ENCODE measurements at regions not wholly inside any gene's neighbourhood (a gene's known extent, or its start where the extent isn't known, plus 50 kb on each side); places are given as distances from the start of the nearest gene placed in this dataset.
"Not testable (repeated sequence)": the region's sequence is repeated elsewhere in the genome, so short reads cannot be mapped to it uniquely, and the experiment has no call there.

DNA sequence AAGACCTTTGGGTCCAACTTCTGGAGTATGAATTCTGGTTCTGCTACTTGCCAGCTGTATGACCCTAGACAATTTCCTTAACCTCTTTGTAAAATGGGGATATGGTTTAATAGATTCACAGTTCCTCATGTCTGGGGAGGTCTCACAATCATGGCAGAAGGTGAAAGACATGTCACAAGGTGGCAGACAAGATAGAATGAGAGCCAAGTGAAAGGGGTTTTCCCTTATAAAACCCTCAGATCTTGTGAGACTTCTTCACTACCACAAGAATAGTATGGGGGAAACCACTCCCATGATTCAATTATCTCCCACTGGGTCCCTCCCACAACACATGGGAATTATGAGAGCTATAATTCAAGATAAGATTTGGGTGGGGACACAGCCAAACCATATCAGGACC lies 63.9 kb upstream of the NRIP1 start:
- in situ Hi-C loops (cut with MboI); FAIRE-seq; CTCF ChIA-PET: not testable (repeated sequence)

GRCh38 chr21:15130326-15130725 lies 65.5 kb upstream of the NRIP1 start:
- Histone ChIP-seq H3K27ac (ENCODE audit: control insufficient read depth, insufficient read depth) (no peak overlapping the region), H3K79me2 (ENCODE audit: control insufficient read depth, insufficient read depth, low read length) (no peaks in the 10 kb centered on the region), H3K9me3 (replicated peaks; ENCODE audit: control insufficient read depth, insufficient read depth, low read length) (no peaks in the 10 kb centered on the region), H3K36me3 (ENCODE audit: control insufficient read depth in 2 of 2, insufficient read depth in 2 of 2, low read length in 1 of 2) (no peaks in the 10 kb centered on the region), H3K4me2 (ENCODE audit: control insufficient read depth, insufficient read depth) (no peak overlapping the region), H3K4me3 (no peak overlapping the region), H2AFZ (ENCODE audit: control insufficient read depth, low read depth, low read length) (no peak overlapping the region), H3K9ac (ENCODE audit: control insufficient read depth, insufficient read depth, low read length) (no peak overlapping the region), H3K27me3 (replicated peaks in 1 of 2; ENCODE audit: control insufficient read depth in 2 of 2, insufficient read depth in 2 of 2, low read length in 1 of 2) (no peaks in the 10 kb centered on the region), H3K4me1 (ENCODE audit: control insufficient read depth, insufficient read depth, low read length) (no peaks in the 10 kb centered on the region), H4K20me1 (ENCODE audit: control insufficient read depth, insufficient read depth) (no peaks in the 10 kb centered on the region)
- CTCF ChIA-PET, result no interaction called here
- no peak for DNase-seq (ENCODE audit: low read depth, low spot score)
- no TSS peak for BruUV-seq (replicated peaks)
- SMC1A ChIA-PET (ENCODE audit: uncharacterized antibody, unreplicated experiment), result no interaction called here
- 41% methylated on average over 6 of the region's 6 CpGs for WGBS (ENCODE audit: insufficient coverage, insufficient replicate concordance, low lambda C conversion rate, missing lambda C conversion rate)
- in situ Hi-C loops (cut with MboI), result no loop called here
- POLR2A ChIA-PET, result no interaction called here
- no peak for ATAC-seq
- TF ChIP-seq ZBTB4 (CRISPR knock-in tag; IDR thresholded peaks at IDR 0.05) (no peak), NKRF (conservative IDR thresholded peaks at IDR 0.05) (no peak)
- no peak for FAIRE-seq
- intact Hi-C loops (cut with micrococcal nuclease; ENCODE audit: unreplicated experiment), result no loop called here
- RAD21 ChIA-PET (ENCODE audit: unreplicated experiment), result no interaction called here

More for the DNA sequence above, 63.9 kb upstream of the NRIP1 start:
- H3K27me3 ChIP-seq (replicated peaks in 1 of 2; ENCODE audit: control insufficient read depth in 2 of 2, insufficient read depth in 2 of 2, low read length in 1 of 2); RAD21 ChIA-PET (ENCODE audit: unreplicated experiment); H3K36me3 ChIP-seq (ENCODE audit: control insufficient read depth in 2 of 2, insufficient read depth in 2 of 2, low read length in 1 of 2); DNase-seq (ENCODE audit: low read depth, low spot score); H3K4me2 ChIP-seq (ENCODE audit: control insufficient read depth, insufficient read depth); SMC1A ChIA-PET (ENCODE audit: uncharacterized antibody, unreplicated experiment); H3K9ac ChIP-seq (ENCODE audit: control insufficient read depth, insufficient read depth, low read length); H3K4me1 ChIP-seq (ENCODE audit: control insufficient read depth, insufficient read depth, low read length); BruUV-seq (replicated peaks); H4K20me1 ChIP-seq (ENCODE audit: control insufficient read depth, insufficient read depth); H3K79me2 ChIP-seq (ENCODE audit: control insufficient read depth, insufficient read depth, low read length); H3K4me3 ChIP-seq; H3K27ac ChIP-seq (ENCODE audit: control insufficient read depth, insufficient read depth); H2AFZ ChIP-seq (ENCODE audit: control insufficient read depth, low read depth, low read length); intact Hi-C loops (cut with micrococcal nuclease; ENCODE audit: unreplicated experiment); H3K9me3 ChIP-seq (replicated peaks; ENCODE audit: control insufficient read depth, insufficient read depth, low read length); ATAC-seq; POLR2A ChIA-PET: not testable (repeated sequence)
- TF ChIP-seq, protein P1, sequence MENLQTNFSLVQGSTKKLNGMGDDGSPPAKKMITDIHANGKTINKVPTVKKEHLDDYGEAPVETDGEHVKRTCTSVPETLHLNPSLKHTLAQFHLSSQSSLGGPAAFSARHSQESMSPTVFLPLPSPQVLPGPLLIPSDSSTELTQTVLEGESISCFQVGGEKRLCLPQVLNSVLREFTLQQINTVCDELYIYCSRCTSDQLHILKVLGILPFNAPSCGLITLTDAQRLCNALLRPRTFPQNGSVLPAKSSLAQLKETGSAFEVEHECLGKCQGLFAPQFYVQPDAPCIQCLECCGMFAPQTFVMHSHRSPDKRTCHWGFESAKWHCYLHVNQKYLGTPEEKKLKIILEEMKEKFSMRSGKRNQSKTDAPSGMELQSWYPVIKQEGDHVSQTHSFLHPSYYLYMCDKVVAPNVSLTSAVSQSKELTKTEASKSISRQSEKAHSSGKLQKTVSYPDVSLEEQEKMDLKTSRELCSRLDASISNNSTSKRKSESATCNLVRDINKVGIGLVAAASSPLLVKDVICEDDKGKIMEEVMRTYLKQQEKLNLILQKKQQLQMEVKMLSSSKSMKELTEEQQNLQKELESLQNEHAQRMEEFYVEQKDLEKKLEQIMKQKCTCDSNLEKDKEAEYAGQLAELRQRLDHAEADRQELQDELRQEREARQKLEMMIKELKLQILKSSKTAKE (IDR thresholded peaks at IDR 0.05; ENCODE audit: low read depth, poor library complexity, severe bottlenecking), result peak; percentile 51
- TF ChIP-seq RAD21 (IDR thresholded peaks at IDR 0.05; ENCODE audit: insufficient read depth, low read depth, low read length), result 0 out of 2 replicates have a peak, but pooled peaks have one; percentile 8
